Transverse colon (tissue), 4 donors: ENCODE measurements at regions not wholly inside any gene's neighbourhood (a gene's known extent, or its start where the extent isn't known, plus 50 kb on each side); places are given as distances from the start of the nearest gene placed in this dataset.

Experiments
- DNase-seq: peaks from one replicate; pipeline ENCODE4 v3.0.0-alpha.2; 2019
- H3K27ac ChIP-seq, 4 donors: fragments of 200-600 bp; sonication (generic); 2 replicates each; pipeline ENCODE4 v1.5.1; 2016 to 2018; ENCODE audit warnings: inconsistent platforms in 4 of 4
- H3K27me3 ChIP-seq: fragments of 200-600 bp; sonication (generic); 2 replicates; pipeline ENCODE4 v1.5.1; 2017; ENCODE audit warnings: inconsistent platforms
- H3K36me3 ChIP-seq, 4 donors: fragments of 200-600 bp; sonication (generic); 2 replicates each; pipeline ENCODE4 v1.5.1; 2017 to 2019; ENCODE audit warnings: inconsistent platforms in 4 of 4
- H3K4me1 ChIP-seq, 4 donors: fragments of 200-600 bp; sonication (generic); 2 replicates each; pipeline ENCODE4 v1.5.1; 2017 to 2020; ENCODE audit warnings: inconsistent platforms in 4 of 4
- H3K4me3 ChIP-seq, 4 donors: fragments of 200-600 bp; sonication (generic); 1 replicate in 1 of 4; 2 replicates in 3 of 4; pipeline versions ENCODE4 v1.5.1 to v1.6.1; 2017 to 2019; ENCODE audit warnings: inconsistent platforms in 4 of 4
- H3K9me3 ChIP-seq, 2 donors: fragments of 200-600 bp; sonication (generic); 2 replicates each; pipeline ENCODE4 v1.5.1; 2017 to 2019; ENCODE audit warnings: inconsistent platforms in 2 of 2
- CTCF ChIP-seq, 5 experiments: fragments of 200-600 bp in 3 of 5; fragments of 450-650 bp in 2 of 5; sonication (generic) in 3 of 5; IDR thresholded peaks; 1 replicate in 2 of 5; 2 replicates in 3 of 5; pipeline ENCODE4 v1.5.1; 2016 to 2017; ENCODE audit warnings: antibody characterized with exemption in 5 of 5, inconsistent platforms in 3 of 5, mild to moderate bottlenecking in 2 of 5, moderate library complexity in 1 of 5
- EP300 ChIP-seq: sonication (generic); formaldehyde crosslinking; IDR thresholded peaks from one replicate; pipeline ENCODE4 v1.6.1; 2017; ENCODE audit warnings: antibody characterized with exemption, low read depth
- POLR2A ChIP-seq: fragments of 450-650 bp; IDR thresholded peaks from one replicate; pipeline ENCODE4 v1.6.1; 2016; ENCODE audit warnings: antibody characterized with exemption, mild to moderate bottlenecking, moderate library complexity
- POLR2AphosphoS5 ChIP-seq, 3 donors: sonication (generic); formaldehyde crosslinking; IDR thresholded peaks; one replicate each; pipeline ENCODE4 v1.6.1; 2016; ENCODE audit warnings: antibody characterized with exemption in 3 of 3
- WGBS, 2 donors: methylation state at CpG; one replicate each; pipeline ENCODE4 v1.1.5; 2018; ENCODE audit warnings: low coverage in 1 of 2; 5-methylcytosine and 5-hydroxymethylcytosine counted together
- in situ Hi-C, 4 donors: fragments of 200-750 bp; cut with MboI; loops; one replicate each; pipeline versions ENCODE4 v1.15.0 to v1.15.1; 2017; ENCODE audit warnings: low sequenced_read_pairs in 3 of 4, low pct_ligation_motif_present in 1 of 4, low pct_unique_long_range_greater_than_20kb in 1 of 4
- intact Hi-C: fragments of 100-400 bp; cut with DNase I; formaldehyde crosslinking; loops from one replicate; pipeline ENCODE4 v1.15.1; 2023; ENCODE audit warnings: low total_unique reads

GRCh38 chr10:44829426-44829825 lies 81.7 kb upstream of the TMEM72 start:
- WGBS, 2 donors: 93 to 97% methylated on average over 4 to 9 of the region's 9 CpGs
- TF ChIP-seq EP300 (no peak), CTCF (IDR thresholded peaks at IDR 0.05) (no peak), POLR2AphosphoS5 (IDR thresholded peaks at IDR 0.05) (no peak), POLR2A (no peak)
- Histone ChIP-seq H3K4me1 (no peaks in the 10 kb centered on the region), H3K36me3 (no peaks in the 10 kb centered on the region), H3K27me3 (no peaks in the 10 kb centered on the region), H3K4me3 (no peak overlapping the region), H3K9me3 (no peaks in the 10 kb centered on the region), H3K27ac (no peak overlapping the region)
- in situ Hi-C loops: no loop called here
- intact Hi-C loops: no loop called here
- DNase-seq: no peak

GRCh38 chr10:44830022-44830421 lies 81.1 kb upstream of the TMEM72 start:
- 89 to 95% methylated on average over 4 of the region's 4 CpGs for WGBS, 2 donors
- TF ChIP-seq POLR2A: no peak
- TF ChIP-seq CTCF (IDR thresholded peaks at IDR 0.05): no peak
- TF ChIP-seq EP300: no peak
- TF ChIP-seq POLR2AphosphoS5 (IDR thresholded peaks at IDR 0.05): no peak
- in situ Hi-C loops (no loop called here), intact Hi-C loops (no loop called here)
- Histone ChIP-seq H3K27me3 (no peaks in the 10 kb centered on the region), H3K9me3 (no peaks in the 10 kb centered on the region), H3K4me3 (no peak overlapping the region), H3K4me1 (no peaks in the 10 kb centered on the region), H3K36me3 (no peaks in the 10 kb centered on the region), H3K27ac (no peak overlapping the region)
- DNase-seq: no peak

GRCh38 chr10:44831581-44831980 lies 79.6 kb upstream of the TMEM72 start:
- DNase-seq: no peak
- intact Hi-C loops: no loop called here

GRCh38 chr10:44832595-44833390 lies 78.3 kb upstream of the TMEM72 start:
- H3K4me3 ChIP-seq: no peak overlapping the region
- in situ Hi-C loops (no loop called here), intact Hi-C loops (no loop called here)
- H3K4me1 ChIP-seq: peaks cover 0 to 3% (median 0%) of the 10 kb centered on the region in 4 donors
- DNase-seq: no peak
- WGBS, 2 donors: 72 to 73% methylated on average over 3 to 6 of the region's 6 CpGs
- TF ChIP-seq POLR2AphosphoS5 (IDR thresholded peaks at IDR 0.05) (no peak), POLR2A (no peak), CTCF (IDR thresholded peaks at IDR 0.05) (no peak)
- H3K27ac ChIP-seq: no peak overlapping the region
- no peaks in the 10 kb centered on the region for H3K27me3 ChIP-seq
- no peaks in the 10 kb centered on the region for H3K36me3 ChIP-seq
- no peaks in the 10 kb centered on the region for H3K9me3 ChIP-seq

More at GRCh38 chr10:44831581-44831980, 79.6 kb upstream of the TMEM72 start:
- in situ Hi-C loops: no loop called here
- Histone ChIP-seq H3K27me3 (no peaks in the 10 kb centered on the region), H3K9me3 (no peaks in the 10 kb centered on the region), H3K27ac (no peak overlapping the region), H3K36me3 (no peaks in the 10 kb centered on the region), H3K4me1 (peaks cover 0 to 3% (median 0%) of the 10 kb centered on the region in 4 donors), H3K4me3 (no peak overlapping the region)
- no peak for TF ChIP-seq POLR2A
- WGBS, 2 donors: 68 to 89% methylated on average over 4 of the region's 4 CpGs

GRCh38 chr10:44834131-44834530 lies 77.0 kb upstream of the TMEM72 start:
- Histone ChIP-seq H3K9me3 (no peaks in the 10 kb centered on the region), H3K36me3 (no peaks in the 10 kb centered on the region), H3K4me1 (peaks cover 0 to 3% (median 0%) of the 10 kb centered on the region in 4 donors), H3K4me3 (no peak overlapping the region), H3K27ac (no peak overlapping the region), H3K27me3 (no peaks in the 10 kb centered on the region)
- in situ Hi-C loops: no loop called here
- DNase-seq: no peak
- WGBS, 2 donors: 69 to 87% methylated on average over 3 to 4 of the region's 4 CpGs
- TF ChIP-seq CTCF (IDR thresholded peaks at IDR 0.05): no peak
- no peak for TF ChIP-seq POLR2AphosphoS5 (IDR thresholded peaks at IDR 0.05)
- TF ChIP-seq POLR2A: no peak
- no peak for TF ChIP-seq EP300
- intact Hi-C loops: no loop called here
